ENCODE measurements at regions not wholly inside any gene's neighbourhood (a gene's known extent, or its start where the extent isn't known, plus 50 kb on each side); places are given as distances from the start of the nearest gene placed in this dataset.
A peak's percentile ranks its signal among the peaks of the same experiment; 100 is the strongest.
"Not testable (repeated sequence)": the region's sequence is repeated elsewhere in the genome, so short reads cannot be mapped to it uniquely, and the experiment has no call there.

- not testable (repeated sequence) for H3K36me3 Mint-ChIP-seq (ENCODE audit: insufficient read depth); ATAC-seq (replicated peaks); H3K9me3 Mint-ChIP-seq; DNase-seq; H3K27me3 Mint-ChIP-seq
- Mint-ChIP-seq H3K4me1 (ENCODE audit: low read depth in 2 of 2) (peaks cover 13 to 20% of the 10 kb centered on the region in 2 donors), H3K27ac (peak overlapping the region; percentile 17 to 79), H3K4me3 (peak overlapping the region in 1 of 2 donors; percentile 47)
Measured at GRCh38 chr9:129423755-129424154, 197.1 kb downstream of the C9orf50 start.

GRCh38 chr9:129423216-129423615, 197.7 kb downstream of the C9orf50 start:
- Mint-ChIP-seq H3K4me3 (peak overlapping the region; percentile 16 to 47), H3K4me1 (ENCODE audit: low read depth in 2 of 2) (peaks cover 13 to 20% of the 10 kb centered on the region in 2 donors), H3K27ac (peak overlapping the region; percentile 17 to 79), H3K9me3 (no peaks in the 10 kb centered on the region), H3K36me3 (ENCODE audit: insufficient read depth) (no peaks in the 10 kb centered on the region), H3K27me3 (no peaks in the 10 kb centered on the region)
- DNase-seq (no peak), ATAC-seq (replicated peaks) (peak; percentile 81)

- Mint-ChIP-seq H3K27me3 (no peaks in the 10 kb centered on the region), H3K4me1 (ENCODE audit: low read depth in 2 of 2) (peaks cover 13 to 20% of the 10 kb centered on the region in 2 donors), H3K9me3 (no peaks in the 10 kb centered on the region), H3K27ac (peak overlapping the region; percentile 17 to 79), H3K4me3 (peak overlapping the region; percentile 16 to 55), H3K36me3 (ENCODE audit: insufficient read depth) (no peaks in the 10 kb centered on the region)
- ATAC-seq (replicated peaks) (peak; percentile 59), DNase-seq (no peak)
Measured at GRCh38 chr9:129422843-129423192, 198.1 kb downstream of the C9orf50 start.

GRCh38 chr9:129422032-129422842, 198.7 kb downstream of the C9orf50 start:
- peak; percentile 36 for ATAC-seq (replicated peaks)
- no peaks in the 10 kb centered on the region for H3K27me3 Mint-ChIP-seq
- H3K4me3 Mint-ChIP-seq, result peak overlapping the region in 1 of 2 donors; percentile 55
- no peaks in the 10 kb centered on the region for H3K9me3 Mint-ChIP-seq
- no peak for DNase-seq
- no peaks in the 10 kb centered on the region for H3K36me3 Mint-ChIP-seq (ENCODE audit: insufficient read depth)
- peak overlapping the region; percentile 17 to 79 for H3K27ac Mint-ChIP-seq
- H3K4me1 Mint-ChIP-seq (ENCODE audit: low read depth in 2 of 2), result peaks cover 15 to 20% of the 10 kb centered on the region in 2 donors

GRCh38 chr9:129421371-129421770, 199.5 kb downstream of the C9orf50 start:
- Mint-ChIP-seq H3K27ac (peak overlapping the region in 1 of 2 donors; percentile 17), H3K27me3 (no peaks in the 10 kb centered on the region), H3K36me3 (ENCODE audit: insufficient read depth) (no peaks in the 10 kb centered on the region), H3K9me3 (no peaks in the 10 kb centered on the region), H3K4me3 (no peak overlapping the region), H3K4me1 (ENCODE audit: low read depth in 2 of 2) (peaks cover 17 to 24% of the 10 kb centered on the region in 2 donors)
- no peak for ATAC-seq (replicated peaks)
- DNase-seq, result no peak

- ATAC-seq (replicated peaks), result no peak
- Mint-ChIP-seq H3K4me3 (no peak overlapping the region), H3K27ac (peak overlapping the region in 1 of 2 donors; percentile 17)
Measured at GRCh38 chr9:129420721-129421120, 200.2 kb downstream of the C9orf50 start.

GRCh38 chr9:129419382-129419899, 201.5 kb downstream of the C9orf50 start:
- DNase-seq (no peak), ATAC-seq (replicated peaks) (no peak)
- H3K27me3 Mint-ChIP-seq, result no peaks in the 10 kb centered on the region
- no peaks in the 10 kb centered on the region for H3K9me3 Mint-ChIP-seq
- H3K27ac Mint-ChIP-seq, result peak overlapping the region in 1 of 2 donors; percentile 62
- no peak overlapping the region for H3K4me3 Mint-ChIP-seq
- H3K4me1 Mint-ChIP-seq (ENCODE audit: low read depth in 2 of 2), result peaks cover 17 to 26% of the 10 kb centered on the region in 2 donors
- H3K36me3 Mint-ChIP-seq (ENCODE audit: insufficient read depth), result peaks cover 15% of the 10 kb centered on the region

More at GRCh38 chr9:129420721-129421120, 200.2 kb downstream of the C9orf50 start:
- Mint-ChIP-seq H3K9me3 (no peaks in the 10 kb centered on the region), H3K27me3 (no peaks in the 10 kb centered on the region), H3K4me1 (ENCODE audit: low read depth in 2 of 2) (peaks cover 17 to 24% of the 10 kb centered on the region in 2 donors), H3K36me3 (ENCODE audit: insufficient read depth) (peaks cover 2% of the 10 kb centered on the region)
- no peak for DNase-seq

- no peak overlapping the region for H3K4me3 Mint-ChIP-seq
- H3K4me1 Mint-ChIP-seq (ENCODE audit: low read depth in 2 of 2), result peaks cover 16 to 29% of the 10 kb centered on the region in 2 donors
- H3K36me3 Mint-ChIP-seq (ENCODE audit: insufficient read depth), result peaks cover 23% of the 10 kb centered on the region
- H3K27me3 Mint-ChIP-seq, result no peaks in the 10 kb centered on the region
- peak overlapping the region in 1 of 2 donors; percentile 6 for H3K27ac Mint-ChIP-seq
- no peaks in the 10 kb centered on the region for H3K9me3 Mint-ChIP-seq
- ATAC-seq (replicated peaks), result no peak
- DNase-seq, result no peak
Measured at GRCh38 chr9:129418451-129418850, 202.4 kb downstream of the C9orf50 start.

GRCh38 chr9:129416821-129417539, 203.9 kb downstream of the C9orf50 start:
- ATAC-seq (replicated peaks) (no peak), DNase-seq (no peak)
- peak overlapping the region; percentile 54 to 72 for H3K27ac Mint-ChIP-seq
- no peaks in the 10 kb centered on the region for H3K27me3 Mint-ChIP-seq
- H3K9me3 Mint-ChIP-seq, result no peaks in the 10 kb centered on the region
- peaks cover 35% of the 10 kb centered on the region for H3K36me3 Mint-ChIP-seq (ENCODE audit: insufficient read depth)
- peaks cover 4 to 23% of the 10 kb centered on the region in 2 donors for H3K4me1 Mint-ChIP-seq (ENCODE audit: low read depth in 2 of 2)
- H3K4me3 Mint-ChIP-seq, result no peak overlapping the region

GRCh38 chr9:129415942-129416651, 204.8 kb downstream of the C9orf50 start:
- Mint-ChIP-seq H3K36me3 (ENCODE audit: insufficient read depth) (peaks cover 42% of the 10 kb centered on the region), H3K4me3 (no peak overlapping the region), H3K4me1 (ENCODE audit: low read depth in 2 of 2) (peaks cover 4 to 24% of the 10 kb centered on the region in 2 donors), H3K9me3 (no peaks in the 10 kb centered on the region), H3K27ac (peak overlapping the region; percentile 54 to 88), H3K27me3 (no peaks in the 10 kb centered on the region)
- DNase-seq, result no peak
- ATAC-seq (replicated peaks), result no peak

GRCh38 chr9:129414993-129415941, 205.6 kb downstream of the C9orf50 start:
- DNase-seq (no peak), ATAC-seq (replicated peaks) (no peak)
- peaks cover 3 to 6% of the 10 kb centered on the region in 2 donors for H3K9me3 Mint-ChIP-seq
- H3K4me1 Mint-ChIP-seq (ENCODE audit: low read depth in 2 of 2), result peaks cover 11 to 29% of the 10 kb centered on the region in 2 donors
- peaks cover 50% of the 10 kb centered on the region for H3K36me3 Mint-ChIP-seq (ENCODE audit: insufficient read depth)
- no peaks in the 10 kb centered on the region for H3K27me3 Mint-ChIP-seq
- H3K27ac Mint-ChIP-seq, result peak overlapping the region; percentile 88 to 95
- H3K4me3 Mint-ChIP-seq, result peak overlapping the region in 1 of 2 donors; percentile 77

GRCh38 chr9:129414377-129414992, 206.4 kb downstream of the C9orf50 start:
- H3K27ac Mint-ChIP-seq, result peak overlapping the region; percentile 88 to 95
- ATAC-seq (replicated peaks) (no peak), DNase-seq (peak in 1 of 3 experiments; percentile 30)
- H3K4me1 Mint-ChIP-seq (ENCODE audit: low read depth in 2 of 2), result peaks cover 17 to 27% of the 10 kb centered on the region in 2 donors
- H3K9me3 Mint-ChIP-seq, result peaks cover 5 to 11% of the 10 kb centered on the region in 2 donors
- H3K4me3 Mint-ChIP-seq, result peak overlapping the region; percentile 73 to 77
- no peaks in the 10 kb centered on the region for H3K27me3 Mint-ChIP-seq
- H3K36me3 Mint-ChIP-seq (ENCODE audit: insufficient read depth), result peaks cover 58% of the 10 kb centered on the region
